ENCODE measurements at regions not wholly inside any gene's neighbourhood (a gene's known extent, or its start where the extent isn't known, plus 50 kb on each side); places are given as distances from the start of the nearest gene placed in this dataset.

GRCh38 chr7:69204943-69205342 is 393.3 kb upstream of the AUTS2 start:
- Histone ChIP-seq H3K36me3 (no peaks in the 10 kb centered on the region), H3K27ac (no peak overlapping the region), H3K9me3 (no peaks in the 10 kb centered on the region), H3K4me3 (no peak overlapping the region), H3K4me1 (no peaks in the 10 kb centered on the region), H3K27me3 (no peaks in the 10 kb centered on the region)
- TF ChIP-seq, protein P1, sequence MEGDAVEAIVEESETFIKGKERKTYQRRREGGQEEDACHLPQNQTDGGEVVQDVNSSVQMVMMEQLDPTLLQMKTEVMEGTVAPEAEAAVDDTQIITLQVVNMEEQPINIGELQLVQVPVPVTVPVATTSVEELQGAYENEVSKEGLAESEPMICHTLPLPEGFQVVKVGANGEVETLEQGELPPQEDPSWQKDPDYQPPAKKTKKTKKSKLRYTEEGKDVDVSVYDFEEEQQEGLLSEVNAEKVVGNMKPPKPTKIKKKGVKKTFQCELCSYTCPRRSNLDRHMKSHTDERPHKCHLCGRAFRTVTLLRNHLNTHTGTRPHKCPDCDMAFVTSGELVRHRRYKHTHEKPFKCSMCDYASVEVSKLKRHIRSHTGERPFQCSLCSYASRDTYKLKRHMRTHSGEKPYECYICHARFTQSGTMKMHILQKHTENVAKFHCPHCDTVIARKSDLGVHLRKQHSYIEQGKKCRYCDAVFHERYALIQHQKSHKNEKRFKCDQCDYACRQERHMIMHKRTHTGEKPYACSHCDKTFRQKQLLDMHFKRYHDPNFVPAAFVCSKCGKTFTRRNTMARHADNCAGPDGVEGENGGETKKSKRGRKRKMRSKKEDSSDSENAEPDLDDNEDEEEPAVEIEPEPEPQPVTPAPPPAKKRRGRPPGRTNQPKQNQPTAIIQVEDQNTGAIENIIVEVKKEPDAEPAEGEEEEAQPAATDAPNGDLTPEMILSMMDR (IDR thresholded peaks at IDR 0.05) = no peak
- no peak for DNase-seq (ENCODE audit: low spot score)

GRCh38 chr7:69205581-69205980 is 392.7 kb upstream of the AUTS2 start:
- Histone ChIP-seq H3K27me3 (no peaks in the 10 kb centered on the region), H3K9me3 (no peaks in the 10 kb centered on the region), H3K4me3 (no peak overlapping the region), H3K27ac (no peak overlapping the region), H3K36me3 (no peaks in the 10 kb centered on the region), H3K4me1 (no peaks in the 10 kb centered on the region)
- no peak for DNase-seq (ENCODE audit: low spot score)
- TF ChIP-seq, protein P1 (IDR thresholded peaks at IDR 0.05) = no peak

DNA sequence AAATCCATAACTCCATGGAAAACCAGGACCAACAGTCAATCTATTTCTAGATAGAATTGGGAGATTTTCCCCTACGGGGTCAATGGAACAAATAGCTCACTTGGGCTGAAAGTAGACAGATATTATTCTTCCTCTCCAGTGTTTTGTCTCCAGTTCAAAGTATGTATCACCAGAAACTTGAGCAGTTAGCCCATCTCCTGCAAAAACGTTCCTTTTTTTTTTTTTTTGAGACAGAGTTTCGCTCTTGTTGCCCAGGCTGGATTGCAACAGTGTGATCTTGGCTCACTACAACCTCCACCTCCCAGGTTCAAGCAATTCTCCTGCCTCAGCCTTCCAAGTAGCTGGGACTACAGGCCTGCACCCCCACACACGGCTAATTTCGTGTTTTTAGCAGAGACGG is 390.0 kb upstream of the AUTS2 start:
- Histone ChIP-seq H3K4me3 (no peak overlapping the region), H3K27me3 (no peaks in the 10 kb centered on the region), H3K4me1 (no peaks in the 10 kb centered on the region), H3K36me3 (no peaks in the 10 kb centered on the region), H3K9me3 (no peaks in the 10 kb centered on the region), H3K27ac (no peak overlapping the region)
- DNase-seq (ENCODE audit: low spot score) = no peak
- TF ChIP-seq, protein P1 (IDR thresholded peaks at IDR 0.05) = no peak

GRCh38 chr7:69208848-69209247 is 389.4 kb upstream of the AUTS2 start:
- no peaks in the 10 kb centered on the region for H3K27me3 ChIP-seq
- TF ChIP-seq, protein P1 (IDR thresholded peaks at IDR 0.05) = no peak

DNA sequence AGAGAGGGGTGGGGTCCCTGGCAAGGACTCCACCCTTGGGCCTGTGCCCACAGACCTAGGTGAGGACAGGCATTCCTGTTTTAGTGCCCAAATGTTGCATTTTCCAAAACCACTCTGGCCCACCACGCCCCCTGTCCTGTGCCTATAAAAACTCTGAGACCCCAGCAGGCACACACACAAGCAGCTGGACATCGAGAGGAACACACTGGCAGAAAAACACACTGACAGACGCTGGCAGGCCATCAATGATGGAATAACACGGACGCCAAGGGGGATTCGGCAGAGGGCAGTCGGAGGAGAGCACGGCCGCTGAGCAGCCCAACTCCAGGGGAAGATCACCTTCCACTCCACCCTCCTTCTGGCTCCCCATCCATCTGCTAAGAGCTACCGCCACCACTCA is 386.9 kb upstream of the AUTS2 start:
- TF ChIP-seq, protein P1 (IDR thresholded peaks at IDR 0.05) = no peak
- no peaks in the 10 kb centered on the region for H3K27me3 ChIP-seq
- DNase-seq (ENCODE audit: low spot score) = no peak
- H3K9me3 ChIP-seq = no peaks in the 10 kb centered on the region
- no peak overlapping the region for H3K4me3 ChIP-seq
- H3K27ac ChIP-seq = no peak overlapping the region
- no peaks in the 10 kb centered on the region for H3K36me3 ChIP-seq
- no peaks in the 10 kb centered on the region for H3K4me1 ChIP-seq

More at GRCh38 chr7:69208848-69209247, 389.4 kb upstream of the AUTS2 start:
- no peak overlapping the region for H3K27ac ChIP-seq
- H3K9me3 ChIP-seq = no peaks in the 10 kb centered on the region
- H3K4me1 ChIP-seq = no peaks in the 10 kb centered on the region
- H3K36me3 ChIP-seq = no peaks in the 10 kb centered on the region
- no peak for DNase-seq (ENCODE audit: low spot score)
- H3K4me3 ChIP-seq = no peak overlapping the region

- Histone ChIP-seq H3K36me3 (no peaks in the 10 kb centered on the region), H3K9me3 (no peaks in the 10 kb centered on the region), H3K27me3 (no peaks in the 10 kb centered on the region), H3K4me1 (no peaks in the 10 kb centered on the region), H3K27ac (no peak overlapping the region), H3K4me3 (no peak overlapping the region)
- DNase-seq (ENCODE audit: low spot score) = no peak
- TF ChIP-seq, protein P1 (IDR thresholded peaks at IDR 0.05) = peak in 1 of 2 donors; percentile 30
Observed at GRCh38 chr7:69211739-69212138, 386.5 kb upstream of the AUTS2 start.
